CD14-positive monocyte (primary cell): ENCODE measurements at regions not wholly inside any gene's neighbourhood (a gene's known extent, or its start where the extent isn't known, plus 50 kb on each side); places are given as distances from the start of the nearest gene placed in this dataset.
A peak's percentile ranks its signal among the peaks of the same experiment; 100 is the strongest.

Experiments
- DNase-seq, 3 donors: peaks; one replicate each; pipeline ENCODE4 v3.0.0-alpha.2; 2011 to 2022
- H2AFZ ChIP-seq: 2 replicates; pipeline ENCODE4 v1.6.0; 2012; ENCODE audit warnings: mild to moderate bottlenecking, low read depth, low read length, inconsistent platforms; ENCODE audit not compliant: insufficient read depth, poor library complexity, severe bottlenecking
- H3K27ac ChIP-seq, 2 donors: 1 replicate in 1 of 2; 2 replicates in 1 of 2; pipeline ENCODE4 v1.5.1; 2012 to 2013; ENCODE audit warnings: low read length in 2 of 2, control low read depth in 1 of 2, inconsistent platforms in 1 of 2, low read depth in 1 of 2, mild to moderate bottlenecking in 1 of 2
- H3K27me3 ChIP-seq, 2 donors: one replicate each; pipeline versions ENCODE4 v1.6.0 to v1.6.1; 2011 to 2013; ENCODE audit warnings: low read length in 2 of 2; ENCODE audit not compliant: control insufficient read depth in 2 of 2, insufficient read depth in 2 of 2
- H3K36me3 ChIP-seq, 2 donors: replicated peaks in 1 of 2; 1 replicate in 1 of 2; 2 replicates in 1 of 2; pipeline versions ENCODE4 v1.5.1 to v1.6.1; 2012 to 2013; ENCODE audit warnings: low read length in 2 of 2, control low read depth in 1 of 2, inconsistent platforms in 1 of 2, mild to moderate bottlenecking in 1 of 2; ENCODE audit not compliant: insufficient read depth in 2 of 2, control insufficient read depth in 1 of 2
- H3K4me1 ChIP-seq, 2 donors: 1 replicate in 1 of 2; 2 replicates in 1 of 2; pipeline versions ENCODE4 v1.5.1 to v1.6.1; 2012 to 2013; ENCODE audit warnings: low read length in 2 of 2, control low read depth in 1 of 2, inconsistent platforms in 1 of 2, mild to moderate bottlenecking in 1 of 2, moderate library complexity in 1 of 2; ENCODE audit not compliant: insufficient read depth in 2 of 2, control insufficient read depth in 1 of 2
- H3K4me2 ChIP-seq: replicated peaks from 2 replicates; pipeline ENCODE3; 2012; ENCODE audit warnings: low read length, moderate library complexity, mild to moderate bottlenecking; ENCODE audit not compliant: poor library complexity, severe bottlenecking; ENCODE audit errors: extremely low read depth
- H3K4me3 ChIP-seq, 3 experiments: fragments of 200-600 bp in 1 of 3; sonication (generic) in 1 of 3; replicated peaks in 1 of 3; 1 replicate in 2 of 3; 2 replicates in 1 of 3; pipeline ENCODE4 v1.5.1; 2011 to 2013; ENCODE audit warnings: low read length in 3 of 3, mild to moderate bottlenecking in 3 of 3, control low read depth in 2 of 3, low read depth in 2 of 3, inconsistent platforms in 1 of 3, moderate library complexity in 1 of 3
- H3K79me2 ChIP-seq: 2 replicates; pipeline ENCODE4 v1.6.0; 2012; ENCODE audit warnings: mild to moderate bottlenecking, control low read depth, inconsistent platforms, low read length, moderate library complexity; ENCODE audit not compliant: insufficient read depth
- H3K9ac ChIP-seq: 2 replicates; pipeline ENCODE4 v1.6.0; 2017; ENCODE audit warnings: low read length, mild to moderate bottlenecking; ENCODE audit not compliant: insufficient read depth, poor library complexity, severe bottlenecking
- H3K9me3 ChIP-seq, 2 donors: replicated peaks in 1 of 2; 1 replicate in 1 of 2; 2 replicates in 1 of 2; pipeline versions ENCODE4 v1.5.1 to v1.6.1; 2012 to 2013; ENCODE audit warnings: low read length in 2 of 2, control low read depth in 1 of 2; ENCODE audit not compliant: control insufficient read depth in 1 of 2, insufficient read depth in 1 of 2
- H4K20me1 ChIP-seq: 2 replicates; pipeline ENCODE4 v1.6.0; 2012; ENCODE audit warnings: mild to moderate bottlenecking, low read length, control low read depth, moderate library complexity; ENCODE audit not compliant: insufficient read depth
- H3K27ac Mint-ChIP-seq, 7 donors: one replicate each; pipeline ENCODE4 v1.8.0; 2020; ENCODE audit warnings: mild to moderate bottlenecking in 7 of 7, mixed read lengths in 7 of 7, moderate library complexity in 6 of 7, inconsistent platforms in 2 of 7
- H3K27me3 Mint-ChIP-seq, 3 donors: one replicate each; pipeline ENCODE4 v1.8.0; 2021 to 2022; ENCODE audit warnings: low read depth in 3 of 3, mild to moderate bottlenecking in 3 of 3, mixed read lengths in 3 of 3, moderate library complexity in 3 of 3, inconsistent platforms in 1 of 3
- H3K36me3 Mint-ChIP-seq, 2 donors: one replicate each; pipeline ENCODE4 v1.8.0; 2020; ENCODE audit warnings: mixed read lengths in 2 of 2, inconsistent platforms in 1 of 2, mild to moderate bottlenecking in 1 of 2
- H3K4me1 Mint-ChIP-seq: one replicate; pipeline ENCODE4 v1.8.0; 2020; ENCODE audit warnings: mild to moderate bottlenecking, mixed read lengths
- H3K4me3 Mint-ChIP-seq, 2 donors: one replicate each; pipeline ENCODE4 v1.8.0; 2020; ENCODE audit warnings: mild to moderate bottlenecking in 2 of 2, mixed read lengths in 2 of 2, moderate library complexity in 1 of 2
- H3K9me3 Mint-ChIP-seq, 7 donors: one replicate each; pipeline ENCODE4 v1.8.0; 2020 to 2022; ENCODE audit warnings: mixed read lengths in 7 of 7, mild to moderate bottlenecking in 6 of 7, moderate library complexity in 6 of 7, inconsistent platforms in 2 of 7
- CTCF ChIP-seq: fragments of 200-600 bp; IDR thresholded peaks from one replicate; pipeline ENCODE4 v1.8.0; 2022; ENCODE audit warnings: antibody characterized with exemption, mild to moderate bottlenecking
- WGBS: methylation state at CpG from one replicate; pipeline ENCODE4 v1.1.5; 2013; ENCODE audit warnings: missing lambda C conversion rate; ENCODE audit not compliant: insufficient coverage; 5-methylcytosine and 5-hydroxymethylcytosine counted together
- intact Hi-C, 2 donors: fragments of 100-400 bp; cut with micrococcal nuclease; formaldehyde crosslinking; loops; one replicate each; pipeline versions ENCODE4 v1.15.0 to v1.15.1; 2023

- H3K27me3 Mint-ChIP-seq: peaks cover 0 to 1% (median 0%) of the 10 kb centered on the region in 3 donors
- Histone ChIP-seq H2AFZ (no peak overlapping the region), H3K9ac (no peak overlapping the region), H3K4me1 (peaks cover 49 to 51% of the 10 kb centered on the region in 2 donors), H3K36me3 (no peaks in the 10 kb centered on the region), H3K27me3 (no peaks in the 10 kb centered on the region), H3K79me2 (peaks cover 33% of the 10 kb centered on the region), H3K27ac (peak overlapping the region in 1 of 2 donors; percentile 17), H4K20me1 (no peaks in the 10 kb centered on the region), H3K4me2 (peak overlapping the region; percentile 8), H3K4me3 (no peak overlapping the region), H3K9me3 (no peaks in the 10 kb centered on the region)
- no peak for TF ChIP-seq CTCF
- WGBS: no CpG with 5 or more reads among the region's 3 CpGs
- H3K4me3 Mint-ChIP-seq: peak overlapping the region in 1 of 2 donors; percentile 41
- H3K36me3 Mint-ChIP-seq: peaks cover 0 to 2% of the 10 kb centered on the region in 2 donors
- intact Hi-C loops: no loop called here
- H3K9me3 Mint-ChIP-seq: no peaks in the 10 kb centered on the region
- peak in 2 of 3 donors; percentile 29 to 31 for DNase-seq
- H3K27ac Mint-ChIP-seq: peak overlapping the region; percentile 40 to 83 (median 56)
- H3K4me1 Mint-ChIP-seq: peaks cover 48% of the 10 kb centered on the region
Measured at GRCh38 chr7:18288322-18289037, 207.1 kb upstream of the HDAC9 start.

GRCh38 chr7:18289788-18290187, 205.8 kb upstream of the HDAC9 start:
- WGBS: no CpG with 5 or more reads among the region's 4 CpGs
- Histone ChIP-seq H2AFZ (peak overlapping the region; percentile 20), H3K4me1 (peaks cover 62 to 65% of the 10 kb centered on the region in 2 donors)

More at GRCh38 chr7:18289788-18290187, 205.8 kb upstream of the HDAC9 start:
- H3K36me3 Mint-ChIP-seq: peaks cover 0 to 8% of the 10 kb centered on the region in 2 donors
- Histone ChIP-seq H3K9me3 (no peaks in the 10 kb centered on the region), H3K36me3 (no peaks in the 10 kb centered on the region), H4K20me1 (no peaks in the 10 kb centered on the region), H3K4me2 (peak overlapping the region; percentile 80), H3K79me2 (peaks cover 46% of the 10 kb centered on the region), H3K4me3 (peak overlapping the region; percentile 53 to 98 (median 82)), H3K27me3 (no peaks in the 10 kb centered on the region), H3K9ac (no peak overlapping the region), H3K27ac (peak overlapping the region in 1 of 2 donors; percentile 82)
- no peak for DNase-seq
- H3K4me1 Mint-ChIP-seq: peaks cover 58% of the 10 kb centered on the region
- no peaks in the 10 kb centered on the region for H3K9me3 Mint-ChIP-seq
- H3K4me3 Mint-ChIP-seq: peak overlapping the region; percentile 77 to 86
- H3K27ac Mint-ChIP-seq: peak overlapping the region; percentile 59 to 91 (median 87)
- intact Hi-C loops: loop anchor here in 1 of 2 donors (5.0 to 10.0 kb wide), 2 partner anchors 55 to 62 kb away; no protein-coding TSS in a partner anchor
- TF ChIP-seq CTCF: no peak
- H3K27me3 Mint-ChIP-seq: peaks cover 0 to 1% (median 0%) of the 10 kb centered on the region in 3 donors
